Hematopoietic multipotent progenitor cell treated with erythropoietin and hydrocortisone succinate and interleukin-3 and kit ligand, for 15 days (in vitro differentiated cells): ENCODE measurements at regions not wholly inside any gene's neighbourhood (a gene's known extent, or its start where the extent isn't known, plus 50 kb on each side); places are given as distances from the start of the nearest gene placed in this dataset.

Source experiments
- DNase-seq: peaks from one replicate; pipeline ENCODE4 v3.0.0-alpha.2; 2015; ENCODE audit warnings: low spot score

GRCh38 chr6:163985040-163985439 lies 570.5 kb downstream of the QKI start:
- DNase-seq: no peak

GRCh38 chr6:163984124-163984936 lies 569.8 kb downstream of the QKI start:
- no peak for DNase-seq

- DNase-seq: no peak
Measured at GRCh38 chr6:163983679-163984078, 569.2 kb downstream of the QKI start.

- no peak for DNase-seq
Measured at GRCh38 chr6:163974322-163974721, 559.8 kb downstream of the QKI start.

- DNase-seq: no peak
Measured at GRCh38 chr6:163971841-163972838, 557.6 kb downstream of the QKI start.

- DNase-seq: no peak
Measured at GRCh38 chr6:163970846-163971564, 556.5 kb downstream of the QKI start.

GRCh38 chr6:163965426-163966348 lies 551.2 kb downstream of the QKI start:
- no peak for DNase-seq

- DNase-seq: no peak
Measured at GRCh38 chr6:163964789-163965188, 550.3 kb downstream of the QKI start.

- DNase-seq: no peak
Measured at GRCh38 chr6:163963205-163964120, 548.9 kb downstream of the QKI start.

- no peak for DNase-seq
Measured at GRCh38 chr6:163962627-163963117, 548.2 kb downstream of the QKI start.

GRCh38 chr6:163960128-163960527 lies 545.6 kb downstream of the QKI start:
- DNase-seq: no peak

- no peak for DNase-seq
Measured at GRCh38 chr6:163958646-163959045, 544.1 kb downstream of the QKI start.

- DNase-seq: peak; percentile 74
Measured at GRCh38 chr6:163956571-163957407, 542.3 kb downstream of the QKI start.

- no peak for DNase-seq
Measured at GRCh38 chr6:163955756-163956155, 541.2 kb downstream of the QKI start.

GRCh38 chr6:163955096-163955495 lies 540.6 kb downstream of the QKI start:
- DNase-seq: no peak

GRCh38 chr6:163954088-163954775 lies 539.7 kb downstream of the QKI start:
- DNase-seq: no peak

- DNase-seq: no peak
Measured at GRCh38 chr6:163952005-163952404, 537.5 kb downstream of the QKI start.

GRCh38 chr6:163951326-163951725 lies 536.8 kb downstream of the QKI start:
- DNase-seq: no peak
